Heart left ventricle (tissue), 13 donors: ENCODE measurements at regions not wholly inside any gene's neighbourhood (a gene's known extent, or its start where the extent isn't known, plus 50 kb on each side); places are given as distances from the start of the nearest gene placed in this dataset.

Experiments
- POLR2A ChIP-seq, 2 donors: fragments of 450-650 bp; IDR thresholded peaks; one replicate each; pipeline ENCODE4 v1.6.1; 2017; ENCODE audit warnings: antibody characterized with exemption in 2 of 2, mild to moderate bottlenecking in 2 of 2, moderate library complexity in 2 of 2
- TF ChIP-seq, protein P1 (sequence below), 12 donors: fragments of 200-600 bp; sonication (generic) in 4 of 12; IDR thresholded peaks; one replicate each; pipeline versions ENCODE4 v1.5.0 to v1.8.0; 2018 to 2022; ENCODE audit warnings: antibody characterized with exemption in 12 of 12, mild to moderate bottlenecking in 5 of 12
- donor health status: ischemic (EF 13 %, LVEDD 7.1; RV severe dilation, severe dysfunction).
- donor health status: DM: no; HTN: yes; CAD: no.
- donor health status: DM: no; HTN: no; CAD: no.
- donor health status: ischemic (EF 25% LVEDD 6.9; RV normal size, moderate dysfunction).
- donor health status: ischemic (EF 25% LVEDD 5.7; RV mildly dilated, moderate dysfunction).
- donor health status: ischemic (EF 35%, LVEDD 5.7; RV mildly dilated, moderate dysfunction).
- donor health status: nonischemic (EF 11% LVEDD 7.7; RV severe dilation, severe dysfunction).
- donor health status: DM: yes; HTN: yes; CAD: no.
- donor health status: PGD.
- donor health status: ischemic (EF 29% LVEDD 5.4; RV normal size, mild dysfunction).
- donor health status: nonischemic (EF 23%, LVEDD 6.1; RV moderate dilation, normal function).

GRCh38 chr14:53880761-53881160, 75.9 kb downstream of the BMP4 start:
- TF ChIP-seq, protein P1, sequence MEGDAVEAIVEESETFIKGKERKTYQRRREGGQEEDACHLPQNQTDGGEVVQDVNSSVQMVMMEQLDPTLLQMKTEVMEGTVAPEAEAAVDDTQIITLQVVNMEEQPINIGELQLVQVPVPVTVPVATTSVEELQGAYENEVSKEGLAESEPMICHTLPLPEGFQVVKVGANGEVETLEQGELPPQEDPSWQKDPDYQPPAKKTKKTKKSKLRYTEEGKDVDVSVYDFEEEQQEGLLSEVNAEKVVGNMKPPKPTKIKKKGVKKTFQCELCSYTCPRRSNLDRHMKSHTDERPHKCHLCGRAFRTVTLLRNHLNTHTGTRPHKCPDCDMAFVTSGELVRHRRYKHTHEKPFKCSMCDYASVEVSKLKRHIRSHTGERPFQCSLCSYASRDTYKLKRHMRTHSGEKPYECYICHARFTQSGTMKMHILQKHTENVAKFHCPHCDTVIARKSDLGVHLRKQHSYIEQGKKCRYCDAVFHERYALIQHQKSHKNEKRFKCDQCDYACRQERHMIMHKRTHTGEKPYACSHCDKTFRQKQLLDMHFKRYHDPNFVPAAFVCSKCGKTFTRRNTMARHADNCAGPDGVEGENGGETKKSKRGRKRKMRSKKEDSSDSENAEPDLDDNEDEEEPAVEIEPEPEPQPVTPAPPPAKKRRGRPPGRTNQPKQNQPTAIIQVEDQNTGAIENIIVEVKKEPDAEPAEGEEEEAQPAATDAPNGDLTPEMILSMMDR (IDR thresholded peaks at IDR 0.05), result no peak
- TF ChIP-seq POLR2A (IDR thresholded peaks at IDR 0.05), result no peak
